VCaP (cell line): ENCODE measurements at regions not wholly inside any gene's neighbourhood (a gene's known extent, or its start where the extent isn't known, plus 50 kb on each side); places are given as distances from the start of the nearest gene placed in this dataset.
A peak's percentile ranks its signal among the peaks of the same experiment; 100 is the strongest.

Experiments
- H3K27ac ChIP-seq: fragments of 450-650 bp; 2 replicates; pipeline ENCODE4 v1.5.1; 2017
- TF ChIP-seq, protein P1 (sequence below): fragments of 450-650 bp; conservative IDR thresholded peaks from 2 replicates; pipeline ENCODE4 v1.5.1; 2017; ENCODE audit warnings: mild to moderate bottlenecking, moderate library complexity

DNA sequence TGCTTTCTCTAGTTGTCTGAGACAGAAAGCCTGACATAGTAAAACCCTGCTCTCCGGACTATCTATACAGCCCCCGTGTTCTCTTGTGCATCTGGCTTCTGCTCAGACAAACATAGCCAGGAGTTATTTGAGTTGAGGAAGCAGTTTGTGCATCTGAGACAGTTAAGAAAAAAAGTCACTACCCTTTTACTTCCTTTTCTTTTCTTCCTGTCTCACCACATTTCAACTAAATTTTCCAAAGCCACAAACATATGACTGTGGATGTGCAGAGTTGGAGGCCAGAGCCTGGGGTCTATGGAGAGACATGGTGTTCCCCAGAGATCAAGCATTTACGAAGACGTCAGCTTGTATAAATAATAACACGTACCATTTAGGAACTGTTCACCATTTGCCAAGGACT lies 158.5 kb upstream of the FGGY start:
- TF ChIP-seq, protein P1, sequence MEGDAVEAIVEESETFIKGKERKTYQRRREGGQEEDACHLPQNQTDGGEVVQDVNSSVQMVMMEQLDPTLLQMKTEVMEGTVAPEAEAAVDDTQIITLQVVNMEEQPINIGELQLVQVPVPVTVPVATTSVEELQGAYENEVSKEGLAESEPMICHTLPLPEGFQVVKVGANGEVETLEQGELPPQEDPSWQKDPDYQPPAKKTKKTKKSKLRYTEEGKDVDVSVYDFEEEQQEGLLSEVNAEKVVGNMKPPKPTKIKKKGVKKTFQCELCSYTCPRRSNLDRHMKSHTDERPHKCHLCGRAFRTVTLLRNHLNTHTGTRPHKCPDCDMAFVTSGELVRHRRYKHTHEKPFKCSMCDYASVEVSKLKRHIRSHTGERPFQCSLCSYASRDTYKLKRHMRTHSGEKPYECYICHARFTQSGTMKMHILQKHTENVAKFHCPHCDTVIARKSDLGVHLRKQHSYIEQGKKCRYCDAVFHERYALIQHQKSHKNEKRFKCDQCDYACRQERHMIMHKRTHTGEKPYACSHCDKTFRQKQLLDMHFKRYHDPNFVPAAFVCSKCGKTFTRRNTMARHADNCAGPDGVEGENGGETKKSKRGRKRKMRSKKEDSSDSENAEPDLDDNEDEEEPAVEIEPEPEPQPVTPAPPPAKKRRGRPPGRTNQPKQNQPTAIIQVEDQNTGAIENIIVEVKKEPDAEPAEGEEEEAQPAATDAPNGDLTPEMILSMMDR = no peak
- H3K27ac ChIP-seq = no peak overlapping the region

DNA sequence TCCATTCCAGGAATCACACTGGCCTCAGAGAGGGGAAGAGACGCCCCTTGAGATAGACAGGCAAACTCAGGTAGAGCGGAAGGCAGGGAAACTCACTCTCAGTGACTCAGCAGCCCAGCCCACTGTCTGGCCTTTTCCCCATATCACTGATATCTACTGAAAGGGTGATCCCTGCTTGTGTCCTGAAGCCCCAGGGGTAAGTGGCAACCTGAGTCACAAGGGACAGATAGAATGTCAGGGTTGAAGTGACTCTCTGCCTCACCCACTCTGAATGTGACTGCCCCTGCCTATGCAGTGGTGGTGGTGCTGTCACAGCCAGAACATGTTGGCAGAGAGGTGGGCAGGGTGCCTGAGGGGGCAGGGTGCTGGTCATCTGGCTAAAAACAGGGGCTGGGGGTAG lies 157.5 kb upstream of the FGGY start:
- TF ChIP-seq, protein P1 = no peak
- H3K27ac ChIP-seq = no peak overlapping the region

DNA sequence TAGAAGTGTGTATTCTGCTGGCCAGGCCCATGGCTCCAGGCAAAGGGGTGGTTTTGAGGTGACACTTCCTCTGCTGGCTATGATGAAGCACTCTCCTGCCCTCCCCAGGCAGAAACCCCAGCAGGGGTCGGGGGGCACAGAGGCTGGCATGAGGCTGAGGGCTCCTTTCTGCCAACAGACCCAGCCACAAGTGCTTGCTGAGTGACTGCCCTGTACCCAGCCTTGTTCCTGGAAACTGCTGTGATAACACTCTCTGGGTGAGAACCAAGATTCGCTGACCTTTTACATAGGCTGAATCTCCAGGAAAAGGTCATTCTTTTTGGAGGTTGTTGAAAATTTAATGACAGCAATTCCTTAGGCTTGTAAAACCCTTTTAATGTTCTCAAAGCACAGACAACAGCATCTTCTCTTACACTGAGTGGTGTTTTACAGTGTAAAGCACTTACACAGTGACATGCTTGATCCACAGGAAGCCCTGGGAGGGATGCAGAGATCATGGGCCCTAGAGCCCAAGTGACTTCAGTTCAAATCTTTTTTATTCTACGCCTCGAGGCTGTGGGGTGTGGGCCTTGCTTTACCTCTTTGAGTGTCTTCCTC lies 155.5 kb upstream of the FGGY start:
- peak overlapping the region; percentile 18; the same call in 1 of the 2 replicates for H3K27ac ChIP-seq
- TF ChIP-seq, protein P1 = no peak

DNA sequence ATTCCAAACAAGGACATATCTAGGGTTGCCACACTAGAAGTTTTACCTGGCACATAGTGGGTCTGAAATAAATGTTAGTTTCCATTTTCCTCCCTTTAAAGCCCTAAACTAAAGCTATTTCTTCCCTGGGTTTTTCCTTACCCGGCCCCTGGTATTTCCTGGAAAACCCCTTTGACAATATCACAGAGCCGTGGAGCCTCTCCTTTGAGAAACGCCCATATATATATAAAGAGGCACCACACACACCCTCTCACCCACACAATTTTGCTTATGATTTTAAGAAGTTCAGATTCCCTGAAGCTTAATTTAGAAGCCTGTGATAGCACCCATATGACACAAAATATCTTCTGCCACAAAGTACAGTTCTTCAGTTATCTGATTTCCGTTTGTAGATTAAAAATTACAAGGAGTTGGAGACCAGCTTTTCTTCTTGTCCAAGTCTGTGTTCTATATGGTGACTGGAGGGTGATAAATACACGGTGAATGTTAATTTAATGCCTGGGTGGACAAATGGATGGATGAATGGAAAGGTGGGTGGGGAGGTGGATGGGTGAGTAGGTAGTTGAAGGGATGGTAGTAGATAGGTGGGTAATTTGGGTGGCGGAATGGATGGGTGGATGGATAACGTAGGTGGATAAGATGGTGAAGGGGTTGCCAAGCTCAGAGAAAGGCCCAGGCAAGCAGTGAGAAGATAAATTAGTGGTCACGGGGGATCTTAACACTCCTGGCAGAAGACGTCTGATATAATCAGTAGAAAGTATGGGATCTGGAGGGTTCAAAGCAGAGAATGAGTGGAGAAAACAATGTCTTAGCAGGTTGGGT lies 154.4 kb upstream of the FGGY start:
- peak overlapping the region; percentile 50 for H3K27ac ChIP-seq
- TF ChIP-seq, protein P1 = no peak

DNA sequence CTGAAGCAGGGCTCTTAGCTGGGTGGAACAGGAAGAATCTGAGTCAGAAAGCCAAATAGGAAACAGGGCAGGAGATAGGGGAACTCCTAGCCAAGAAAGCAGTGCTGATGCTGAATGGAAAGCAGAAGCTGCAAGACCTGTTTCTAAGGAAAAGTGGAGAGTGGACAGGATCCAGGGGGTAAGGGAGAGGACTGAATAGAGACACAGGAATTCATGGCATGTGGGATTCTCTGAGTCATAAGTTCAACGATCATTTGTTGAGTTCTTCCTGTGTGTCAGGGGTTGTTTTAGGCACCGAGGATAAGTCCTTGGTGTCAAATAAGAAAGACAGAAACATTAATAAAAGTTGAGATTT lies 153.8 kb upstream of the FGGY start:
- H3K27ac ChIP-seq = peak overlapping the region; percentile 50

DNA sequence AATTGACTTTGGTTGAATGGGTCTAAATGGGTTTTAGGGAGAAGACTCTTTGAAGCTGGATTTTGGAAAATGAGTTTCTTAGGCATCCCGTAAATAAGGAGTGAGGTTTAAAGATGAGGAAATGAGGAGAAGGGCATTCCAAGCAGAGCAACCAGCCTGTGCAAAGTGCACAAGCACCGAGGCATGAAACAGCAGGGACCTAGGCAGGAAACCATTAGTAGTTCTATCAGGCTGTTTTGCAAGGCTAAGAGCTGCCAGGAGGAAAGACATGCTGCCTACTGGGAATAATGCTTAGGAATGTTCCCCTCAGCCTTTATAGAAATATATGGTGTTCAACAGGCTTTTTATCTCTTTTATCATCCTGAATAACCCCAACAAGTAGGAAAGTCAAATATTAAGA lies 153.1 kb upstream of the FGGY start:
- TF ChIP-seq, protein P1 = no peak
- H3K27ac ChIP-seq = peak overlapping the region; percentile 50; the same call in 1 of the 2 replicates

More for the DNA sequence above, 153.8 kb upstream of the FGGY start:
- TF ChIP-seq, protein P1 = no peak

DNA sequence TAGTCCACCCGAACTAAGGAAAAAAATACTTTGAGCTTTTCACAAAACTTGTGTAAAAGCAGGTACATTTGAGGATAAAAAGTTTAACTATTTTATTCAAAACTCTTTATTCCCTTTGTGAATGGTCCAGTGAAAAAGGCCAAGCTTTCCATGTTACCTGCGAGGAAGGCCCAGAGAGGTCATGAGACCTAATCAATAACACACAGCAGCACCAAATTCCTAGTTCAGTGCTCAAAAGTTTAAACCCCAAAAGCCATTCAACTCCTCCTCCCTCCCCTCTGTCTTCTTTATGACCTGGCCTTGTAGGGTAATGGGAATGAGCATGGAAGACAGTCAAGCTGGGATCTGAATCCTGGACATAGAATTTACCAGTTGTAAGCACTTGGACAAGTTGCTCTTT lies 151.9 kb upstream of the FGGY start:
- TF ChIP-seq, protein P1 = no peak
- no peak overlapping the region for H3K27ac ChIP-seq
